ENCODE measurements at regions not wholly inside any gene's neighbourhood (a gene's known extent, or its start where the extent isn't known, plus 50 kb on each side); places are given as distances from the start of the nearest gene placed in this dataset.
A peak's percentile ranks its signal among the peaks of the same experiment; 100 is the strongest.

DNA sequence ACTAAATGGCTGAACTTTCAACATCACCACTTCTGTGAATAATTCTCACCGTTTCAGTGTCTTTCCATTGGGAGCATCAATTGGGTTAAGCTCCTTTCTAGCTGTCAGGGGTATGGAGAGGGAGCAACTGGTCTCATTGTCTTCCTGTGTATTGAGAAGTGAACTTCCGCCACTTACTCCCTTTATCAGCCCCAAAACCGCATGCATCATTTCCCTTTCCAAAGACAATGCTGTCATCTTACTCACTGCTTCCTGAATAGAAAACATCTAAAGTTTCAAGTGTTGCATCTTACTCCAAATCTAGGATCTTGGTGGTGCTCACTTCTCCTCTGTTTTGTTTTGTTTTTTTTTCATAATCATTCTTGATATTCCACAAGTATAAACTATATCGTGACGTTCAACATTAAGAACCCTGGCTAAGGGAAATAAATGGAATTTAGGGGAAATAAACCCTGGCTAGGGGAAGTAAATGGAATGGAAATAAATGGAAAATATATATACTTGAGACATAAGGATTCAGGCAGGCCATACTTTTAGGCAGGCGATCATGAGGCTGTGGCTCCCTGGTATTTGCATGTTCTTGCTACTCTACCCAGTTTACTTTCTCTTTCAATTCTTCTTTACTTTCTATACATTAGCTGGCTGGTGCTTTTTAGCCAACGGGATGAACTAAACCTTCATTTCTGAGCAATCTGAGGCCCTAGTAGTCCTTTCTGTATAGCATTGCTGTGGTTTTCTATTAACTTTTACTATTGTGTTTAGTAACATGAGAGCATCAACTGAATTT is 371.9 kb downstream of the BMPER start:
- DNase-seq = no peak

DNA sequence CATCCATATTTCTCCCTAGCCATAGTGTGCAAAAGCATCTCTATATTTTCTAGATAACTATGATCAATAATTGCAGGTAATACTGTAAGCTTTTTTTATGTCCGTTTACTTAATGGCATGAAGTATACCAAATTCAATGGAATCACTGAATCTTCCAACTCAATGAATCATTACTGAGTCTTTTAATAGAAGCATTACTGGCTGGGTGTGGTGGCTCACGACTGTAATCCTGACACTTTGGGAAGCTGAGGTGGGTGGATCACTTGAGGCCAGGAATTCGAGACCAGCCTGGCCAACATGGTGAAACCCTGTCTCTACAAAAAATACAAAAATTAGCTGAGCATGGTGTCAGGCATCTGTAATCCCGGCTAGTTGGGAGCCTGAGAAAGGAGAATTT is 372.5 kb downstream of the BMPER start:
- no peak for DNase-seq

DNA sequence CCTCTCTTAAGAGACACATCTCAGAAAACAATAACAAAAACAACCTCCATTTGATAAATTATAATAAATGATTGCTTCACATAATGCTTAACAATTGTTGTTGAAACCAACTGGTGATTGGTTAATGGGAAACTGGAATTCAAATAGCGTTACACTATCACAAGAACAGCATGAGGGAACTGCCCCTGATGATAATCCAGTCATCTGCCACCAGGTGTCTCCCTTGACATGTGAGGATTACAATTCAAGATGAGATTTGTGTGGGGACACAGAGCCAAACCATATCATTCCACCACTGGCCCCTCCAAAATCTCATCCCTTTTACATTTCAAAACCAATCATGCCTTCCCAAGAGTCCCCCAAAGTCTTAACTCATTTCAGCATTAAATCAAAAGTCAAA is 375.9 kb downstream of the BMPER start:
- DNase-seq = no peak

DNA sequence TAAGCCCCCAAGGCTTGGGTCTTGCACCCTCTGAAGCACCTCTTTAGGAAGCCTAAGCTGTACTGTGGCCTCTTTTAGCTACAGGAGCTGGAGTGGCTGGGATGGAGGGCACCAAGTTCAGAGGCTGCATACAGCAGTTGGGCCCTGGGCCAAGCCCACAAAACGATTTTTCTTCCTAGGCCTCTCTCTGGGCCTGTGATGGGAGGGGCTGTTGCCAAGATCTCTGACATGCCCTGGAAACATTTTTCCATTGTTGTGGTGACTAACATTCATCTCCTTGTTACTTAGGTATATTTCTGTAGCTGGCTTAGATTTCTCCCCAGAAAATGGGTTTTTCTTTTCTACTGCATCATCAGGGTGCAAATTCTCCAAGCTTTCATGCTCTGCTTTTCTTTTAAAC is 375.7 kb upstream of the NPSR1 start:
- DNase-seq = no peak

DNA sequence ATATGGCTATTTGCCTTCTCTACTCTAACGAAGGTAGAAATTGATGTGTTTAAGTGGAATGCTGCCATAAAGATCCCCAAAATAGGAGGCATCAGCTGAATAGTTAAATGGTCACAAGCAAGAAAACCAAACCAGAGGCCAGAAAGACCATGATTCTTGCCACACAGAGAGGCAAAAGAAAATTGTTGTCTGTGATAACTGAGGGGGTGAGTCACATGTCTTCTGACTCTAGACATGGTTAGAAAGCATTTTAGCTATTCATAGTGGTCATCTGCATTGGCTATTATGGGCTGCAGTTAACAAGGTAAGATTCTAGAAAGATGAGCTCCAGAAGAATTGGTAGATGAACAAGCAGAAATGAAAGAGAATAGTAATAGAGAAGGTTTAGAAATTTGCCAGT is 361.4 kb upstream of the NPSR1 start:
- DNase-seq = no peak

DNA sequence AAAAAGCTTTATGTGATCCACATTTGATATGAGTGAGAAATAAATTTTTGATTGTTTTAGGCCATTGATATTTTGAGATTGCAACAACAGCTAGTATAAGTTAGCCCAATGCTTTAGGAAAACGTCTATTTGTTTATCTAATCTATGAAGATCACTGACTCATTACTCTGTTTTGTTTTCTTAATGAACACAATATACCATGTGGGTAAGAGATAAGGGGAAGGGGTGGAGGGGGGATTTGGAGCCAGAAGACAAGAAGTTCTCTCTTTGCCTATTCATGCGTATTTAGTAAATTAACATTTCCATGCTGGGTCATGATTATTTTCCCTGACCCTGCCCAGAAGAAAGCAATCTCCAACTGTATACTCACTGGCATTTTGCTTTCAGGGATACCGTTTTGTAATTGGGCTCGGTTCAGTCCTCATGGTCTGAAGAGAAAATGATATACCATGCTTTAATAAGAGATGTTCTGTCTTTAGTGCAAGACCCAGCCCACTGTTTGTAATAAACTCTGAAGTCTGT is 359.5 kb upstream of the NPSR1 start:
- DNase-seq = no peak

GRCh38 chr7:34299066-34299465 is 359.0 kb upstream of the NPSR1 start:
- no peak for DNase-seq

DNA sequence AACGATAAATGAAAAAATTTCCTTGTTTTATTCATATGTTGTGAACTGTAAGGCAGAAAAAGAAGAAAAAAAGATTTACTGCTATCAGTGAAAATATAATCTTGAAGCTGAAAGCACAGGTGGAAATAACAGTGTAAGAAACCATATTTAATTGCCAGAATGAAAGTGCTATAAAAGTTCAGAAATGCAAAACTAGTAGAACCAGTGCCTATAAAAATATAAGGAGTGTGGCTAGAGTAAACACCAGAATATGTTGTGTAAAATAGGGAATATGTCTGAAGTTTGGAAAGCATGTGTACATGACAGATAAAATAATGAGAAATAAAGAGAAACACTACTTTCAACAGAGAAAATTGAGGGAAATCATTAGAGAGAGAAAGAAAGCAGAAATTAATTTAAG is 350.5 kb upstream of the NPSR1 start:
- no peak for DNase-seq

GRCh38 chr7:34308595-34308994 is 349.4 kb upstream of the NPSR1 start:
- no peak for DNase-seq

DNA sequence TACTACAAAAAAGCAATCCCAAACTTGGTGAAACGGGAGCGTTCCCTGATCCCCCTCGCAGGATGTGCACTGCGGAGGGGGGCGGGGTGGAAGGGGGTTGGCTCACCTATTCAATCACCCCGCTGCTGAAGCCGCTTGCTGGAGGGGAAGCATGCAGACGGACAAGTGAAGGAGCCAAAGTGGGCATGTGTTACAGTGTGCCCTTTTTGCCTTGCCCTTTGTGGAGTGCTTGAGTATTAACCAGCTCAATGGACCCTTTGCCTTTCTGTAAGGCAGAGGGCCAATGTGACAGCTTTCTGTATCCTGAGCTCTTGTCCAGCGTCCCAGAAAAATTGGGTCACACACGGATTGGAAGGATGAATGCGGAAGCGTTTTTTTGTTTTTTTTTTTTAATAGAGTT is 348.9 kb upstream of the NPSR1 start:
- DNase-seq = no peak

GRCh38 chr7:34309584-34309983 is 348.4 kb upstream of the NPSR1 start:
- DNase-seq = no peak

DNA sequence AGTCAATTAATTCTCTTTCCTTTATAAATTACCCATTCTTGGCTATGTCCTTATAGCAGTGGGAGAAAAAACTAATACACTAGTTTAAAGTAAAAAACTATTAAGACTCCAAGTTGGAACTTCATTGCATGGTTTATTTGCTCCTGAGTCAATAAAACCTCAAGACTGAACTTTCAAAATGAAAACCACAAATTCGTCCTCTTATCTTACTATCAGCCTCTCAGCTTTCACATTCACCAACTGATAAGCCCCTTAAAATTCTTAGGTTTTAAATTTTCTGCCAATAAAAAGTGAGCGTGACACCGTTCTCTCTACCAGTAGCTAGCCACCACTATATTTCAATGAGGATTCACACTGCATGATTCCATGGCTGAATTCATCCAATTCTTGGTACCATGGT is 346.4 kb upstream of the NPSR1 start:
- no peak for DNase-seq

DNA sequence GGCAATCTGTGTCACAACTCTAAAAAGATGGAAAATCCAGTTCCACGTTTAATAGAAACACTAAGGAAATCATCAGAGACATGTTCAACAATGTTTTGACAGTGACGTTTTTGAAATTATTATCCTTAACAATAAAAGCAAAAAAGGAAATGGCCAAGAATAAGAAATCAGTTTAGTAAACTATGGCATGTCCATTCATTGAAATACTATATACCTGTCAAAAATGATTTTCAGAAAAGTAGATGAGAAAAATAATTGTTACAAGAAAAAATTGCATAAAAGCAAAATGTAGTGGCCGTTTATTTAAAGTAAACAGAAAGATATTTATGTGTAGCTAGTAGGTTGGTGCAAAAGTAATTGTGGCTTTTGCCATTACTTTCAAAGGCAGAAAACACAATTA is 345.4 kb upstream of the NPSR1 start:
- DNase-seq = no peak

- no peak for DNase-seq
Observed at GRCh38 chr7:34313289-34313688, 344.7 kb upstream of the NPSR1 start.

DNA sequence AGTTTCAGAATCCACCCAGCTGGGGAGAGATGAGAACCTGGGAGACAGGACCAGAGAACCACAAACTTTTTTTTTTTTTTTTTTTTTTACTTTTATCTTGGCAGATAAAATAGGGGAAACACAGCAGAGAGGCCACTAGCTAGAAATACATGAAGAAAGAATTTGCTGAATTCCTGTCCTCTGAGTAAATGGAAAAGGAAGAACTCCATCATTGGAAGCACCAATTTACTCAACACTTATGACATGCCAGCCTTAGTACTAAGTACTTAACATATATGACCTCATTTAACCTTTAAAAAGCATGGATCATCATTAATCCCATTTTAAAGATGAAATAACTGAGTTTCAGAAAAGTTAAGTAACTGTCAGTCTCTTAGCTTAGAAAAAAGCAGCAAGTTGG is 343.0 kb upstream of the NPSR1 start:
- no peak for DNase-seq

DNA sequence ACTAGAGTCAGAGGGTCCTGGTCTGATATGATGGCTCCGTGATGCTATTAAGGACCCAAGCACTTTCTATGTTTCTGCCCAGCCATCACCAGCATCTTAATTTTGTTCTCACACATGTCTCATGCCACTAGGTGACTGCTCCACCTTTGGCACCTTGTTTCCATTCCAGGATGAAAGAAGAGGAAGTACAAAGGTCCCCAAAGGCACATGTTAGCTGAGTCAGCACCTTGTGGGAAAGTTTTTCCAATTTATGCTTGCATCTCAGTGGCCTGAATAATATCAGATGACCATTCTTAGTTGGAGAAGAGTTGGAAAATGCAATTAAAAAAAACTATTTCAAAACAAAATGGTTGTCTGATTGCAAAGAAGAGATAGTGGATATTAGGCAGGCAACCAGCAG is 341.0 kb upstream of the NPSR1 start:
- DNase-seq = no peak

DNA sequence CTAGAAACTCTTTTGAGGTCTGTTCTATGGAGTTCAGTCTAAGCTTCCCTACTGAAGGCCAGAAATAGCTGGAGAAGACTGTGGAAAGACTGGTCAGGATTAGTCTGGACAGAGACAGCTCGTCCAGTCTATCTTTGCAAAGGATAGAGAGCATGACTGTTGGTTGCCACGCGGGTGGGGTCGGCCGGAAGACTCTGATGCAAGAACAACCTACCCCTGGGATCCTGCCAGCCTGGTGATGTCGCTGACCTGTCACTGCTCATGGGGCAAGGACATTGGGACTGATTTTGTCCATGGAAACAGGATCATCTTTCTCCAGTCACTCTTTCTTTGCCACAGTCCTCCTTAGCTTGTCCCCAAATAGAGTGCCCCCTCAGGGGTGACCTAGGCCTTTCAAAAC is 337.6 kb upstream of the NPSR1 start:
- DNase-seq = no peak

DNA sequence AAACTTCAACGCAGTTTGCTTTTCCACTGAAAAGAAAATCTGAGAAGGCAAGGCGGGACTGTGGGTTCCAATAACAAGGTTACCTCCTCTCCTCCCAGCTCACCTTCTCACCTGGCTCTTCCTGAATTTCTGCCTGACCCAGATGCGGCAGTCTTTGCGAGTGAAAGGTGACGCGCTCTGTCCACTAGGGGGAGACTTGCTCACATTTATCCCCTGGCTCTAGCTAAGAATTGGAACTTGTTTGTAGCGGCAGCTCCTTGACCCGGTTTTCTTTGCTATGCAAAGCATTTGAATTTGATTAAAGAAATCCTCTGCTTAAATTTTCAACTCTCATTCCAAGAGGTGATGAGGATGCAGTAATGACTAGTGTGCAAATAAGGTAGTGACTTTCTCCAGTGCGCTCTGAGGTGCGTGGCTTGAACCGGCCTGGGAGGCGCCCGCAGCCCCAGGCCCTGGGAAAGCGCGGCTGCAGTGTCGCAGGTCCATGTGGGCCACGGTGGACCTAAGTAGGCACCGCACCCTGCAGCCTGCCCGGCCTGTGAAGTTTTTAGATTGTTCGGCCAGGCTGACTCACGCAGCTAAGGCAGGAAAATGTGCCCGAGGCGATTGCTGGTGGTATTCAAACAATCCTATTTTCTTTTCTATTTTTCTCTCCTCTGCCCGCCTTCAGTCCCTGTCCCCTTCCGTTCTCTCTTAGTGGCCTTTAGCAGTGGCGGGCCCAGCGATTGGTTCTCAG is 336.9 kb upstream of the NPSR1 start:
- DNase-seq = peak; percentile 88

DNA sequence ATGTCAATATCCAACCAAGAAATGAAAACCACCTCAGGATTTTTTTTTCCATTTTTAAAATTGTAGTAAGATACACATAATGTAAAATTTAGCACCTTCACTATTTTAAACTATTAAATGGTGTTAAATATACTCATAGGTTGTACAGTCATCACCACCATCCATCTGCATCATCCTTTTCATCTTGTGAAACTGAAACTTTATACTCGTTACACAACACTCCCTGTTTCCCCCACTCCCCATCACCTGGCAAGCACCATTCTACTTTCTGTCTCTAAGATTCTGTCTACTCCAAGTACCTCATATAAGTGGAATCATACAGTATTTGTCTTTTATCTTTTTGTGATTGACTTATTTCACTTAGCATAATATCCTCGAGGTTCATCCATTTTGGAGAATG is 335.2 kb upstream of the NPSR1 start:
- no peak for DNase-seq

DNA sequence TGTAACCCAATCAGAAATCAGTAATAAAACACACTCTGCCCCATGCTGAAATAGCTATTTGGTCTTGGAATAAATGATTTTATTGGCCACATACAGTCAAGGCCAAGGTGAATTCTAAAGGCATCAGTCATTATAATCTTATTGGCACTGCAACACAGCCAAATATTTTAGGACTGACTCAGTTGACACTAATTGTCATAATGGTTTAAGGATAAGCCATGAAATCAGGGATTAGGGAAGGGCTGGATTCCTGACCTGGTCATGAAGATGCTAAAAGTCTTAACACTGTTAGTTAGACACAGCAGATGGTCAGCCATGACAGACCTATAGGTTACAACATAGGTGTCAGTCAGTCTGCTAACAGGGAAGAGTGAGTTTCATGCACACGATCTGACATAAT is 330.3 kb upstream of the NPSR1 start:
- no peak for DNase-seq

GRCh38 chr7:34330308-34330707 is 327.7 kb upstream of the NPSR1 start:
- no peak for DNase-seq

GRCh38 chr7:34331102-34331501 is 326.9 kb upstream of the NPSR1 start:
- DNase-seq = no peak

GRCh38 chr7:34332006-34332405 is 326.0 kb upstream of the NPSR1 start:
- DNase-seq = no peak

DNA sequence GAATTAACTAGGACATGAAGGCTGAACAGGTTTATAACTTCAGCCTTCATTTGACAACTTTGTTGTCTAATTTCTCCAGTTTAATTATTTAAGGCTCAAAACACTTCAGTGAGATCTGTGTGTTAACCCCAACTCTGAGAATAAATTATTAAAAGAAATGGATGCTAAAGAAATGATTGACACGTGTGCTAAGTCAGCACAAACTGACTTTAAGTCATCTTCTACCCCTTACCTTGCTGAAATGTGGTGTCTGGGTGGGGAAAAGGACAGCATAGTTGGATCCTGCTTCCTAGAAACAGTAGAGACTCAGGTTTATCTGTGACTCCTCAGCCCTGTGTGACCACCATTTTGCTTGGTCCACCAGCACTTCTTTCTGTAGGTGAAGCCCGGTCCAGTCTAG is 324.8 kb upstream of the NPSR1 start:
- no peak for DNase-seq

DNA sequence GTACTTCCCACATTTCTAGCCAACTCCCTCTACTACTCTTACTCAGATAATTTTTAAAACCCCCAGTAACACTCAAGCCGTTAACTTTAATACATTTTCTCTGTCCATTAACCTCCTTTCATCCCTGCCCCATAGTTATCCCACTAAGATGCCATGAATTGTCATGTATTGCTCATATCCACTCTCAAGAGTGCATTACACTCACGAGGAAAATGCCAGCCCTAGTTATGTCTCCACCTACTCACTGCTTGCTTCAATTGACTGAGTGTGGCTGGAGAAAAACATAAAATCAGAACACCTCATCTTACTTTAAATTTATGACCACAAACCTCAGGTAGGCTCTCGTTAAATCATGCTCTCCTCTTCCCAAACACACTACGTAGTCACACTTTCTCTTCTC is 324.1 kb upstream of the NPSR1 start:
- DNase-seq = no peak
